Hematopoietic multipotent progenitor cell treated with erythropoietin and hydrocortisone succinate and interleukin-3 and kit ligand, for 8 days (in vitro differentiated cells): ENCODE measurements at regions not wholly inside any gene's neighbourhood (a gene's known extent, or its start where the extent isn't known, plus 50 kb on each side); places are given as distances from the start of the nearest gene placed in this dataset.

Source experiments
- DNase-seq: peaks from one replicate; pipeline ENCODE4 v3.0.0-alpha.2; 2015

GRCh38 chrX:38992441-38993096 lies 191.3 kb downstream of the MID1IP1 start:
- no peak for DNase-seq

- no peak for DNase-seq
Observed at GRCh38 chrX:38993500-38993899, 192.2 kb downstream of the MID1IP1 start.

- DNase-seq, result no peak
Observed at GRCh38 chrX:38999099-38999498, 197.8 kb downstream of the MID1IP1 start.

GRCh38 chrX:38999967-39000745 lies 198.9 kb downstream of the MID1IP1 start:
- no peak for DNase-seq

GRCh38 chrX:39000802-39001201 lies 199.5 kb downstream of the MID1IP1 start:
- DNase-seq, result no peak

- no peak for DNase-seq
Observed at GRCh38 chrX:39002466-39002865, 201.2 kb downstream of the MID1IP1 start.

- no peak for DNase-seq
Observed at GRCh38 chrX:39008549-39008948, 207.3 kb downstream of the MID1IP1 start.

GRCh38 chrX:39011454-39012221 lies 210.4 kb downstream of the MID1IP1 start:
- DNase-seq, result no peak

GRCh38 chrX:39012621-39013111 lies 211.4 kb downstream of the MID1IP1 start:
- no peak for DNase-seq

GRCh38 chrX:39016556-39016955 lies 215.3 kb downstream of the MID1IP1 start:
- no peak for DNase-seq

- no peak for DNase-seq
Observed at GRCh38 chrX:39017077-39017476, 215.8 kb downstream of the MID1IP1 start.

- no peak for DNase-seq
Observed at GRCh38 chrX:39017716-39018115, 216.5 kb downstream of the MID1IP1 start.

- no peak for DNase-seq
Observed at GRCh38 chrX:39018541-39018940, 217.3 kb downstream of the MID1IP1 start.

- no peak for DNase-seq
Observed at GRCh38 chrX:39019056-39019455, 217.8 kb downstream of the MID1IP1 start.

GRCh38 chrX:39020051-39020669 lies 218.9 kb downstream of the MID1IP1 start:
- no peak for DNase-seq

GRCh38 chrX:39022106-39022505 lies 220.8 kb downstream of the MID1IP1 start:
- no peak for DNase-seq

- no peak for DNase-seq
Observed at GRCh38 chrX:39029221-39029620, 228.0 kb downstream of the MID1IP1 start.

- no peak for DNase-seq
Observed at GRCh38 chrX:39030636-39031035, 229.4 kb downstream of the MID1IP1 start.

GRCh38 chrX:39039890-39040289 lies 238.6 kb downstream of the MID1IP1 start:
- DNase-seq, result no peak

GRCh38 chrX:39043838-39044550 lies 242.7 kb downstream of the MID1IP1 start:
- no peak for DNase-seq

GRCh38 chrX:39047174-39047573 lies 245.9 kb downstream of the MID1IP1 start:
- no peak for DNase-seq

- DNase-seq, result no peak
Observed at GRCh38 chrX:39049975-39050374, 248.7 kb downstream of the MID1IP1 start.
